ENCODE measurements at regions not wholly inside any gene's neighbourhood (a gene's known extent, or its start where the extent isn't known, plus 50 kb on each side); places are given as distances from the start of the nearest gene placed in this dataset.

DNA sequence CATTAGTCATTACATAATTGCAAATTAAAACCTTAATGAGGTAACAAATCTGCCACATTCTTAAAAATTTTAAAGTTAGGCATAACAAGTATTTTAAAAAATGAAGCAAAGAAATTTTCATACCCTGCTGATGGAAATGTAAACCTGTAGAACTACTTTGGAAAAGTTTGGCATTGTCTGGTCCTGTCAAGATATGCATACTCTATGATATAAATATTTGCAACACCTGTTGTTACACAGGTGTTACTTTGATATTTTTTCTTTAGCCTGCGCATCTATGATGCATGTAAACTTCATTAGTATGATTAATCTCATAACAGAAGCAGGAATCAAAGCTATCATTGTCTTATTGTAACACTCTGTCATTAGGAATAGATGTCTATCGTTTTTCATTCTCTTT is 634.3 kb downstream of the TRIB2 start (continued):
- TF ChIP-seq, protein P1, sequence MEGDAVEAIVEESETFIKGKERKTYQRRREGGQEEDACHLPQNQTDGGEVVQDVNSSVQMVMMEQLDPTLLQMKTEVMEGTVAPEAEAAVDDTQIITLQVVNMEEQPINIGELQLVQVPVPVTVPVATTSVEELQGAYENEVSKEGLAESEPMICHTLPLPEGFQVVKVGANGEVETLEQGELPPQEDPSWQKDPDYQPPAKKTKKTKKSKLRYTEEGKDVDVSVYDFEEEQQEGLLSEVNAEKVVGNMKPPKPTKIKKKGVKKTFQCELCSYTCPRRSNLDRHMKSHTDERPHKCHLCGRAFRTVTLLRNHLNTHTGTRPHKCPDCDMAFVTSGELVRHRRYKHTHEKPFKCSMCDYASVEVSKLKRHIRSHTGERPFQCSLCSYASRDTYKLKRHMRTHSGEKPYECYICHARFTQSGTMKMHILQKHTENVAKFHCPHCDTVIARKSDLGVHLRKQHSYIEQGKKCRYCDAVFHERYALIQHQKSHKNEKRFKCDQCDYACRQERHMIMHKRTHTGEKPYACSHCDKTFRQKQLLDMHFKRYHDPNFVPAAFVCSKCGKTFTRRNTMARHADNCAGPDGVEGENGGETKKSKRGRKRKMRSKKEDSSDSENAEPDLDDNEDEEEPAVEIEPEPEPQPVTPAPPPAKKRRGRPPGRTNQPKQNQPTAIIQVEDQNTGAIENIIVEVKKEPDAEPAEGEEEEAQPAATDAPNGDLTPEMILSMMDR (conservative IDR thresholded peaks at IDR 0.05; ENCODE audit: low read depth in 2 of 2): no peak
- no peak for TF ChIP-seq EZH2 (IDR thresholded peaks at IDR 0.05; ENCODE audit: low read depth, unreplicated experiment)
- no peak for TF ChIP-seq STAT1 (IDR thresholded peaks at IDR 0.05; ENCODE audit: unreplicated experiment)
- no peak for TF ChIP-seq POLR2AphosphoS5 (IDR thresholded peaks at IDR 0.05; ENCODE audit: low read depth)
- TF ChIP-seq, protein P2, sequence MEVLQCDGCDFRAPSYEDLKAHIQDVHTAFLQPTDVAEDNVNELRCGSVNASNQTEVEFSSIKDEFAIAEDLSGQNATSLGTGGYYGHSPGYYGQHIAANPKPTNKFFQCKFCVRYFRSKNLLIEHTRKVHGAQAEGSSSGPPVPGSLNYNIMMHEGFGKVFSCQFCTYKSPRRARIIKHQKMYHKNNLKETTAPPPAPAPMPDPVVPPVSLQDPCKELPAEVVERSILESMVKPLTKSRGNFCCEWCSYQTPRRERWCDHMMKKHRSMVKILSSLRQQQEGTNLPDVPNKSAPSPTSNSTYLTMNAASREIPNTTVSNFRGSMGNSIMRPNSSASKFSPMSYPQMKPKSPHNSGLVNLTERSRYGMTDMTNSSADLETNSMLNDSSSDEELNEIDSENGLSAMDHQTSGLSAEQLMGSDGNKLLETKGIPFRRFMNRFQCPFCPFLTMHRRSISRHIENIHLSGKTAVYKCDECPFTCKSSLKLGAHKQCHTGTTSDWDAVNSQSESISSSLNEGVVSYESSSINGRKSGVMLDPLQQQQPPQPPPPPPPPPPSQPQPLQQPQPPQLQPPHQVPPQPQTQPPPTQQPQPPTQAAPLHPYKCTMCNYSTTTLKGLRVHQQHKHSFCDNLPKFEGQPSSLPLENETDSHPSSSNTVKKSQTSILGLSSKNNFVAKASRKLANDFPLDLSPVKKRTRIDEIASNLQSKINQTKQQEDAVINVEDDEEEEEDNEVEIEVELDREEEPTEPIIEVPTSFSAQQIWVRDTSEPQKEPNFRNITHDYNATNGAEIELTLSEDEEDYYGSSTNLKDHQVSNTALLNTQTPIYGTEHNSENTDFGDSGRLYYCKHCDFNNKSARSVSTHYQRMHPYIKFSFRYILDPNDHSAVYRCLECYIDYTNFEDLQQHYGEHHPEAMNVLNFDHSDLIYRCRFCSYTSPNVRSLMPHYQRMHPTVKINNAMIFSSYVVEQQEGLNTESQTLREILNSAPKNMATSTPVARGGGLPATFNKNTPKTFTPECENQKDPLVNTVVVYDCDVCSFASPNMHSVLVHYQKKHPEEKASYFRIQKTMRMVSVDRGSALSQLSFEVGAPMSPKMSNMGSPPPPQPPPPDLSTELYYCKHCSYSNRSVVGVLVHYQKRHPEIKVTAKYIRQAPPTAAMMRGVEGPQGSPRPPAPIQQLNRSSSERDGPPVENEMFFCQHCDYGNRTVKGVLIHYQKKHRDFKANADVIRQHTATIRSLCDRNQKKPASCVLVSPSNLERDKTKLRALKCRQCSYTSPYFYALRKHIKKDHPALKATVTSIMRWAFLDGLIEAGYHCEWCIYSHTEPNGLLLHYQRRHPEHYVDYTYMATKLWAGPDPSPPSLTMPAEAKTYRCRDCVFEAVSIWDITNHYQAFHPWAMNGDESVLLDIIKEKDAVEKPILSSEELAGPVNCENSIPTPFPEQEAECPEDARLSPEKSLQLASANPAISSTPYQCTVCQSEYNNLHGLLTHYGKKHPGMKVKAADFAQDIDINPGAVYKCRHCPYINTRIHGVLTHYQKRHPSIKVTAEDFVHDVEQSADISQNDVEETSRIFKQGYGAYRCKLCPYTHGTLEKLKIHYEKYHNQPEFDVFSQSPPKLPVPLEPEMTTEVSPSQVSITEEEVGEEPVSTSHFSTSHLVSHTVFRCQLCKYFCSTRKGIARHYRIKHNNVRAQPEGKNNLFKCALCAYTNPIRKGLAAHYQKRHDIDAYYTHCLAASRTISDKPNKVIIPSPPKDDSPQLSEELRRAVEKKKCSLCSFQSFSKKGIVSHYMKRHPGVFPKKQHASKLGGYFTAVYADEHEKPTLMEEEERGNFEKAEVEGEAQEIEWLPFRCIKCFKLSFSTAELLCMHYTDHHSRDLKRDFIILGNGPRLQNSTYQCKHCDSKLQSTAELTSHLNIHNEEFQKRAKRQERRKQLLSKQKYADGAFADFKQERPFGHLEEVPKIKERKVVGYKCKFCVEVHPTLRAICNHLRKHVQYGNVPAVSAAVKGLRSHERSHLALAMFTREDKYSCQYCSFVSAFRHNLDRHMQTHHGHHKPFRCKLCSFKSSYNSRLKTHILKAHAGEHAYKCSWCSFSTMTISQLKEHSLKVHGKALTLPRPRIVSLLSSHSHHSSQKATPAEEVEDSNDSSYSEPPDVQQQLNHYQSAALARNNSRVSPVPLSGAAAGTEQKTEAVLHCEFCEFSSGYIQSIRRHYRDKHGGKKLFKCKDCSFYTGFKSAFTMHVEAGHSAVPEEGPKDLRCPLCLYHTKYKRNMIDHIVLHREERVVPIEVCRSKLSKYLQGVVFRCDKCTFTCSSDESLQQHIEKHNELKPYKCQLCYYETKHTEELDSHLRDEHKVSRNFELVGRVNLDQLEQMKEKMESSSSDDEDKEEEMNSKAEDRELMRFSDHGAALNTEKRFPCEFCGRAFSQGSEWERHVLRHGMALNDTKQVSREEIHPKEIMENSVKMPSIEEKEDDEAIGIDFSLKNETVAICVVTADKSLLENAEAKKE (CRISPR knock-in tag; IDR thresholded peaks at IDR 0.05): no peak
- TF ChIP-seq EZH2phosphoT487 (IDR thresholded peaks at IDR 0.05; ENCODE audit: unreplicated experiment): no peak
- TF ChIP-seq ZNF114 (CRISPR knock-in tag; IDR thresholded peaks at IDR 0.05): no peak
- no peak for TF ChIP-seq CREB1 (CRISPR knock-in tag; IDR thresholded peaks at IDR 0.05; ENCODE audit: low read depth)

DNA sequence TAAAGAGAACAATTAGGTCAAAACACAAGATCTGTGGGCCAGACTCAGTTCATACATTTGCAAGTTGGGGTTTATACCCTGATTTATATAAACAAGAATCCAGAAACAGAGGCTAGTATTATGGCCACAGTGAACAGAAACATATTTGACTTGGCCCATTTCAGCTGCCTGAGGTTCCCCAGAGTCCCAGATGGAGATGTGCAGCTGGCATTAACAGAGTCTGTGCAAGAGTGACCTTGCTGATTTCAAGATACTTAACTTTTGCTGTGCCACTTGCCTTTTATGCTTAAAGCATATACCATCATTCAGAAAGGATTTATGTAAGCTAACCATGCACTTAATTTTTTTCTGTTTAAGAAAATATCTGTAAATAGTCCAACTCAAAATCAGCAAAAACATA is 636.3 kb downstream of the TRIB2 start:
- H3K4me1 Mint-ChIP-seq: no peaks in the 10 kb centered on the region
- no peak overlapping the region for H3K4me2 ChIP-seq
- H3F3A ChIP-seq (replicated peaks; ENCODE audit: low read depth): no peaks in the 10 kb centered on the region
- no peaks in the 10 kb centered on the region for H3K36me3 Mint-ChIP-seq (ENCODE audit: low read depth)
- H3K4me3 ChIP-seq: no peak overlapping the region
- no peaks in the 10 kb centered on the region for H3K27me3 Mint-ChIP-seq (ENCODE audit: insufficient read depth, low read depth, poor library complexity)
- no peaks in the 10 kb centered on the region for H3K4me1 ChIP-seq (ENCODE audit: insufficient read depth)
- H3K27ac Mint-ChIP-seq: no peak overlapping the region
- no peak overlapping the region for H3K4me3 Mint-ChIP-seq
- H3K9me2 ChIP-seq (ENCODE audit: insufficient read depth): no peaks in the 10 kb centered on the region
- no peak for ATAC-seq
- H3K27me3 ChIP-seq (ENCODE audit: insufficient read depth): no peaks in the 10 kb centered on the region
- TF ChIP-seq EZH2 (IDR thresholded peaks at IDR 0.05; ENCODE audit: low read depth, unreplicated experiment): no peak
- no peaks in the 10 kb centered on the region for H3K36me3 ChIP-seq (ENCODE audit: insufficient read depth)
- no peak overlapping the region for H2AFZ ChIP-seq
- H3K79me2 ChIP-seq (replicated peaks; ENCODE audit: insufficient read depth): no peaks in the 10 kb centered on the region
- DNase-seq (ENCODE audit: low spot score): no peak
- no peaks in the 10 kb centered on the region for H4K20me1 ChIP-seq (replicated peaks; ENCODE audit: insufficient read depth)
- H3K27ac ChIP-seq (ENCODE audit: low read depth): no peak overlapping the region
- H3K9me3 Mint-ChIP-seq: no peaks in the 10 kb centered on the region
